Loucy (cell line): ENCODE measurements at regions not wholly inside any gene's neighbourhood (a gene's known extent, or its start where the extent isn't known, plus 50 kb on each side); places are given as distances from the start of the nearest gene placed in this dataset.

Experiments
- H2AFZ ChIP-seq: fragments of 200-600 bp; sonication (generic); 2 replicates; pipeline ENCODE4 v1.6.0; 2016; ENCODE audit warnings: antibody characterized with exemption, mild to moderate bottlenecking, low read length, moderate library complexity
- H3F3A ChIP-seq: fragments of 200-600 bp; 2 replicates; pipeline ENCODE4 v1.6.0; 2016; ENCODE audit warnings: antibody characterized with exemption, low read depth, mild to moderate bottlenecking
- H3K27me3 ChIP-seq: fragments of 200-600 bp; sonication (generic); 2 replicates; pipeline ENCODE4 v1.6.1; 2014; ENCODE audit warnings: low read length, mild to moderate bottlenecking; ENCODE audit not compliant: insufficient read depth, poor library complexity, severe bottlenecking
- H3K36me3 ChIP-seq: fragments of 200-600 bp; sonication (generic); 2 replicates; pipeline ENCODE4 v1.6.1; 2016; ENCODE audit warnings: low read length; ENCODE audit not compliant: insufficient read depth
- H3K4me1 ChIP-seq: fragments of 200-600 bp; sonication (generic); 2 replicates; pipeline ENCODE4 v1.5.1; 2014; ENCODE audit warnings: low read length, mild to moderate bottlenecking; ENCODE audit not compliant: insufficient read depth, poor library complexity, severe bottlenecking
- H3K4me2 ChIP-seq: fragments of 200-600 bp; sonication (generic); 2 replicates; pipeline ENCODE4 v1.6.0; 2014; ENCODE audit warnings: antibody characterized with exemption, low read length, low read depth, mild to moderate bottlenecking; ENCODE audit not compliant: poor library complexity, severe bottlenecking
- H3K4me3 ChIP-seq: fragments of 200-600 bp; sonication (generic); 2 replicates; pipeline ENCODE4 v1.5.1; 2014; ENCODE audit warnings: low read length, mild to moderate bottlenecking, mixed read lengths; ENCODE audit not compliant: poor library complexity, severe bottlenecking
- H3K79me2 ChIP-seq: fragments of 200-600 bp; sonication (generic); 2 replicates; pipeline ENCODE4 v1.6.1; 2014; ENCODE audit warnings: low read length; ENCODE audit not compliant: insufficient read depth
- H3K9ac ChIP-seq: fragments of 200-600 bp; sonication (generic); 2 replicates; pipeline ENCODE4 v1.6.0; 2014; ENCODE audit warnings: mild to moderate bottlenecking, low read depth, low read length, moderate library complexity; ENCODE audit not compliant: poor library complexity, severe bottlenecking
- H3K9me2 ChIP-seq: fragments of 200-600 bp; sonication (generic); replicated peaks from 2 replicates; pipeline ENCODE4 v1.6.1; 2016; ENCODE audit warnings: low read depth, low read length, mixed read lengths
- H3K9me3 ChIP-seq: fragments of 200-600 bp; sonication (generic); 2 replicates; pipeline ENCODE4 v1.6.1; 2014; ENCODE audit warnings: mild to moderate bottlenecking, antibody characterized with exemption, low read length, low read depth; ENCODE audit not compliant: insufficient read depth
- H4K20me1 ChIP-seq: fragments of 200-600 bp; sonication (generic); 2 replicates; pipeline ENCODE4 v1.6.0; 2014; ENCODE audit warnings: antibody characterized with exemption, low read length, mild to moderate bottlenecking; ENCODE audit not compliant: insufficient read depth, poor library complexity, severe bottlenecking
- CTCF ChIP-seq: fragments of 200-600 bp; sonication (generic); conservative IDR thresholded peaks from 2 replicates; pipeline ENCODE4 v1.5.1; 2014; ENCODE audit warnings: mild to moderate bottlenecking, antibody characterized with exemption, low read length
- EZH2phosphoT487 ChIP-seq: fragments of 200-600 bp; IDR thresholded peaks from 2 replicates; pipeline ENCODE4 v1.6.1; 2018; ENCODE audit warnings: antibody characterized with exemption, mild to moderate bottlenecking, moderate library complexity, borderline replicate concordance

- no peaks in the 10 kb centered on the region for H3K27me3 ChIP-seq
- TF ChIP-seq CTCF (no peak), EZH2phosphoT487 (no peak)
- H3K4me2 ChIP-seq = no peak overlapping the region
- peaks cover 6% of the 10 kb centered on the region; the same call in 1 of the 2 replicates for H3K9me3 ChIP-seq
- H4K20me1 ChIP-seq = no peaks in the 10 kb centered on the region
- H3K36me3 ChIP-seq = no peaks in the 10 kb centered on the region
- no peaks in the 10 kb centered on the region for H3K4me1 ChIP-seq
- H3F3A ChIP-seq = no peaks in the 10 kb centered on the region
- no peak overlapping the region for H2AFZ ChIP-seq
- H3K9ac ChIP-seq = no peak overlapping the region
- H3K4me3 ChIP-seq = no peak overlapping the region
- no peaks in the 10 kb centered on the region for H3K9me2 ChIP-seq
- H3K79me2 ChIP-seq = no peaks in the 10 kb centered on the region
Measured at GRCh38 chr2:240291337-240292034, 144.0 kb upstream of the GPC1 start.

- no peak for TF ChIP-seq CTCF
- no peak for TF ChIP-seq EZH2phosphoT487
- H3K4me1 ChIP-seq = no peaks in the 10 kb centered on the region
Measured at GRCh38 chr2:240292035-240292574, 143.4 kb upstream of the GPC1 start.

GRCh38 chr2:240292619-240293525, 142.6 kb upstream of the GPC1 start:
- H2AFZ ChIP-seq = no peak overlapping the region
- peaks cover 6% of the 10 kb centered on the region; the same call in 1 of the 2 replicates for H3K9me3 ChIP-seq
- no peaks in the 10 kb centered on the region for H3K4me1 ChIP-seq
- no peak overlapping the region for H3K4me2 ChIP-seq
- H3K36me3 ChIP-seq = no peaks in the 10 kb centered on the region
- no peaks in the 10 kb centered on the region for H3K79me2 ChIP-seq
- no peaks in the 10 kb centered on the region for H3F3A ChIP-seq
- H3K9me2 ChIP-seq = no peaks in the 10 kb centered on the region
- H3K27me3 ChIP-seq = no peaks in the 10 kb centered on the region
- no peak overlapping the region for H3K4me3 ChIP-seq
- no peaks in the 10 kb centered on the region for H4K20me1 ChIP-seq
- no peak for TF ChIP-seq EZH2phosphoT487
- no peak for TF ChIP-seq CTCF
- H3K9ac ChIP-seq = no peak overlapping the region

More at GRCh38 chr2:240292035-240292574, 143.4 kb upstream of the GPC1 start:
- Histone ChIP-seq H3K9ac (no peak overlapping the region), H3F3A (no peaks in the 10 kb centered on the region), H3K27me3 (no peaks in the 10 kb centered on the region), H3K79me2 (no peaks in the 10 kb centered on the region), H3K9me2 (no peaks in the 10 kb centered on the region), H2AFZ (no peak overlapping the region), H3K4me3 (no peak overlapping the region), H3K9me3 (peaks cover 6% of the 10 kb centered on the region; the same call in 1 of the 2 replicates), H3K4me2 (no peak overlapping the region), H3K36me3 (no peaks in the 10 kb centered on the region), H4K20me1 (no peaks in the 10 kb centered on the region)
